HG03575 (cell line): ENCODE measurements at regions not wholly inside any gene's neighbourhood (a gene's known extent, or its start where the extent isn't known, plus 50 kb on each side); places are given as distances from the start of the nearest gene placed in this dataset.
"Not testable (repeated sequence)": the region's sequence is repeated elsewhere in the genome, so short reads cannot be mapped to it uniquely, and the experiment has no call there.

Experiments
- ATAC-seq: cut with Tn5 transposase; IDR thresholded peaks from one replicate; pipeline ENCODE4 v1.9.1; 2021; ENCODE audit not compliant: unreplicated experiment, insufficient number of reproducible peaks, low FRiP score; ENCODE audit errors: extremely low read depth

- no peak for ATAC-seq
Observed at GRCh38 chr1:89436856-89437255, 73.0 kb downstream of the GBP6 start.

- ATAC-seq = not testable (repeated sequence)
Observed at GRCh38 chr1:89438301-89438700, 74.4 kb downstream of the GBP6 start.

GRCh38 chr1:89440911-89441310 is 77.1 kb downstream of the GBP6 start:
- no peak for ATAC-seq

GRCh38 chr1:89444791-89445190 is 79.8 kb upstream of the LRRC8B start:
- no peak for ATAC-seq

GRCh38 chr1:89451011-89451410 is 73.6 kb upstream of the LRRC8B start:
- peak; percentile 39 for ATAC-seq

- no peak for ATAC-seq
Observed at GRCh38 chr1:89453123-89453972, 71.3 kb upstream of the LRRC8B start.

- peak; percentile 51 for ATAC-seq
Observed at GRCh38 chr1:89454845-89455521, 69.6 kb upstream of the LRRC8B start.

GRCh38 chr1:89457046-89457445 is 67.6 kb upstream of the LRRC8B start:
- no peak for ATAC-seq

GRCh38 chr1:89459081-89459480 is 65.5 kb upstream of the LRRC8B start:
- no peak for ATAC-seq

- ATAC-seq = no peak
Observed at GRCh38 chr1:89460325-89460724, 64.3 kb upstream of the LRRC8B start.

- ATAC-seq = no peak
Observed at GRCh38 chr1:89462250-89462649, 62.4 kb upstream of the LRRC8B start.

- no peak for ATAC-seq
Observed at GRCh38 chr1:89464008-89464407, 60.6 kb upstream of the LRRC8B start.

GRCh38 chr1:89465201-89465600 is 59.4 kb upstream of the LRRC8B start:
- ATAC-seq = no peak

- ATAC-seq = no peak
Observed at GRCh38 chr1:89466307-89466930, 58.2 kb upstream of the LRRC8B start.

GRCh38 chr1:89472253-89472652 is 52.4 kb upstream of the LRRC8B start:
- ATAC-seq = no peak

GRCh38 chr1:89472886-89473417 is 51.7 kb upstream of the LRRC8B start:
- no peak for ATAC-seq
